NT2/D1 (cell line): ENCODE measurements at regions not wholly inside any gene's neighbourhood (a gene's known extent, or its start where the extent isn't known, plus 50 kb on each side); places are given as distances from the start of the nearest gene placed in this dataset.

ENCODE experiments used
- YY1 ChIP-seq: IDR thresholded peaks from 2 replicates; pipeline ENCODE4 v1.6.1; 2011; ENCODE audit not compliant: insufficient read length, insufficient read depth
- ZNF274 ChIP-seq: IDR thresholded peaks from 2 replicates; pipeline ENCODE4 v1.6.1; 2011; ENCODE audit warnings: mild to moderate bottlenecking, low read depth, low read length

DNA sequence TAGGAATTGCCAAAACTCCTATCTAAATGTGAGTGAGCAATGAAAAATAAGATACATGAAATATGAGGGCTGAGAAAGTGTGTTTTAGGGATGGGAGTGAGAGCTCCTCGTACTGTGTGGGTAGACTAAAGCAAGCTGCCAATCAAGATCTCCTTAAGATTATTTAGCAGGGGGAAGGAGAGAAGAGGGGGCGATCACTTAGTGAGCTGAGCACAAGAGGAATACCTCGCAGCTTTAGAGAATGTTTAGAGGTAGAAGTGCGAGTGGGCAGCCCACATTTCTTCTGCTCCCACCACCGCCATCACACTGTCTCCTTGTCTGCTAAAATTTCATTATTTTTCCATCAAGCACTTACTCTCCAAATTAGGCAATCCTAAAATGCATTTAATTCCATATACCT is 312.6 kb downstream of the ALDH8A1 start:
- TF ChIP-seq YY1 (no peak), ZNF274 (no peak)
